CD4-positive, alpha-beta T cell (primary cell): ENCODE measurements at regions not wholly inside any gene's neighbourhood (a gene's known extent, or its start where the extent isn't known, plus 50 kb on each side); places are given as distances from the start of the nearest gene placed in this dataset.

Experiments used
- ATAC-seq: fragments of 200-7000 bp; cut with Tn5 transposase; one replicate; pipeline ENCODE4 v1.10.0; 2022; ENCODE audit warnings: mild to moderate bottlenecking; ENCODE audit not compliant: poor library complexity
- CTCF ChIA-PET: fragments of 350-600 bp; sonication (Branson Sonifier 250); formaldehyde crosslinking; loops from one replicate; lab custom pipeline; 2021; ENCODE audit warnings: antibody characterized with exemption, inconsistent platforms; lab: Charles Lee
- POLR2A ChIA-PET: fragments of 350-600 bp; sonication (Branson Sonifier 250); formaldehyde crosslinking; loops from one replicate; lab custom pipeline; 2021; ENCODE audit warnings: antibody characterized with exemption, inconsistent platforms; lab: Charles Lee
- DNase-seq, 14 experiments: peaks; one replicate each; pipeline ENCODE4 v3.0.0-alpha.2; 2013 to 2020; ENCODE audit warnings: mixed read lengths in 2 of 14
- H3K27ac ChIP-seq, 2 donors: one replicate each; pipeline versions ENCODE4 v1.5.1 to v1.7.0; 2013; ENCODE audit warnings: low read length in 2 of 2, low read depth in 1 of 2, mild to moderate bottlenecking in 1 of 2
- H3K27me3 ChIP-seq, 2 experiments: 1 replicate in 1 of 2; 2 replicates in 1 of 2; pipeline versions ENCODE4 v1.6.1 to v1.7.0; 2013; ENCODE audit warnings: low read length in 2 of 2, control low read depth in 1 of 2, mild to moderate bottlenecking in 1 of 2, moderate library complexity in 1 of 2; ENCODE audit not compliant: insufficient read depth in 2 of 2, control insufficient read depth in 1 of 2
- H3K36me3 ChIP-seq: one replicate; pipeline ENCODE4 v1.6.1; 2013; ENCODE audit warnings: low read length, control low read depth; ENCODE audit not compliant: insufficient read depth
- H3K4me1 ChIP-seq: one replicate; pipeline ENCODE4 v1.6.1; 2013; ENCODE audit warnings: low read length, control low read depth; ENCODE audit not compliant: insufficient read depth
- H3K4me3 ChIP-seq: one replicate; pipeline ENCODE4 v1.5.1; 2013; ENCODE audit warnings: mild to moderate bottlenecking, low read length, moderate library complexity
- H3K9me3 ChIP-seq, 2 experiments: 1 replicate in 1 of 2; 2 replicates in 1 of 2; pipeline versions ENCODE4 v1.6.1 to v1.7.0; 2013; ENCODE audit warnings: low read length in 2 of 2, mild to moderate bottlenecking in 2 of 2, control low read depth in 1 of 2, moderate library complexity in 1 of 2; ENCODE audit not compliant: control insufficient read depth in 1 of 2, insufficient read depth in 1 of 2
- H3K27ac Mint-ChIP-seq: one replicate; pipeline ENCODE4 v1.8.0; 2020; ENCODE audit warnings: mixed read lengths
- H3K27me3 Mint-ChIP-seq: one replicate; pipeline ENCODE4 v1.8.0; 2021; ENCODE audit warnings: mixed read lengths
- H3K36me3 Mint-ChIP-seq: one replicate; pipeline ENCODE4 v1.8.0; 2021; ENCODE audit warnings: low read depth, mixed read lengths
- H3K4me1 Mint-ChIP-seq: one replicate; pipeline ENCODE4 v1.8.0; 2021; ENCODE audit warnings: low read depth, mixed read lengths
- H3K4me3 Mint-ChIP-seq: one replicate; pipeline ENCODE4 v1.8.0; 2020; ENCODE audit warnings: mild to moderate bottlenecking, mixed read lengths
- H3K9me3 Mint-ChIP-seq: one replicate; pipeline ENCODE4 v1.8.0; 2020; ENCODE audit warnings: mixed read lengths
- intact Hi-C, 2 experiments: fragments of 100-400 bp; cut with DNase I in 1 of 2; cut with micrococcal nuclease in 1 of 2; formaldehyde crosslinking; loops; one replicate each; pipeline versions ENCODE4 v1.15.1 to v1.9.0; 2023 to 2025; cut with DNase I, micrococcal nuclease
- TF ChIP-seq, protein P1 (sequence below): fragments of 200-600 bp; IDR thresholded peaks from one replicate; pipeline ENCODE4 v1.8.0; 2022; ENCODE audit warnings: antibody characterized with exemption, mild to moderate bottlenecking

- no peak for ATAC-seq
- ChIA-PET POLR2A (no interaction called here), CTCF (no interaction called here)
- no peaks in the 10 kb centered on the region for H3K4me1 Mint-ChIP-seq
- no peak overlapping the region for H3K4me3 Mint-ChIP-seq
- no peaks in the 10 kb centered on the region for H3K9me3 ChIP-seq
- intact Hi-C loops: no loop called here
- peaks cover 7% of the 10 kb centered on the region for H3K9me3 Mint-ChIP-seq
- H3K27ac Mint-ChIP-seq: no peak overlapping the region
- H3K27me3 Mint-ChIP-seq: no peaks in the 10 kb centered on the region
- no peak for DNase-seq
- TF ChIP-seq, protein P1, sequence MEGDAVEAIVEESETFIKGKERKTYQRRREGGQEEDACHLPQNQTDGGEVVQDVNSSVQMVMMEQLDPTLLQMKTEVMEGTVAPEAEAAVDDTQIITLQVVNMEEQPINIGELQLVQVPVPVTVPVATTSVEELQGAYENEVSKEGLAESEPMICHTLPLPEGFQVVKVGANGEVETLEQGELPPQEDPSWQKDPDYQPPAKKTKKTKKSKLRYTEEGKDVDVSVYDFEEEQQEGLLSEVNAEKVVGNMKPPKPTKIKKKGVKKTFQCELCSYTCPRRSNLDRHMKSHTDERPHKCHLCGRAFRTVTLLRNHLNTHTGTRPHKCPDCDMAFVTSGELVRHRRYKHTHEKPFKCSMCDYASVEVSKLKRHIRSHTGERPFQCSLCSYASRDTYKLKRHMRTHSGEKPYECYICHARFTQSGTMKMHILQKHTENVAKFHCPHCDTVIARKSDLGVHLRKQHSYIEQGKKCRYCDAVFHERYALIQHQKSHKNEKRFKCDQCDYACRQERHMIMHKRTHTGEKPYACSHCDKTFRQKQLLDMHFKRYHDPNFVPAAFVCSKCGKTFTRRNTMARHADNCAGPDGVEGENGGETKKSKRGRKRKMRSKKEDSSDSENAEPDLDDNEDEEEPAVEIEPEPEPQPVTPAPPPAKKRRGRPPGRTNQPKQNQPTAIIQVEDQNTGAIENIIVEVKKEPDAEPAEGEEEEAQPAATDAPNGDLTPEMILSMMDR: no peak
- H3K36me3 ChIP-seq: no peaks in the 10 kb centered on the region
- H3K36me3 Mint-ChIP-seq: no peaks in the 10 kb centered on the region
- no peaks in the 10 kb centered on the region for H3K4me1 ChIP-seq
- H3K27me3 ChIP-seq: no peaks in the 10 kb centered on the region
- H3K4me3 ChIP-seq: no peak overlapping the region
- no peak overlapping the region for H3K27ac ChIP-seq
These were observed 354.8 kb downstream of the AKAIN1 start for GRCh38 chr18:4842287-4842686.

- Mint-ChIP-seq H3K4me3 (no peak overlapping the region), H3K4me1 (no peaks in the 10 kb centered on the region), H3K27me3 (no peaks in the 10 kb centered on the region), H3K36me3 (no peaks in the 10 kb centered on the region), H3K9me3 (peaks cover 7% of the 10 kb centered on the region), H3K27ac (no peak overlapping the region)
- TF ChIP-seq, protein P1: no peak
- intact Hi-C loops: no loop called here
- no peak overlapping the region for H3K27ac ChIP-seq
- H3K9me3 ChIP-seq: peaks cover 0 to 3% of the 10 kb centered on the region in 2 experiments
- H3K27me3 ChIP-seq: no peaks in the 10 kb centered on the region
- DNase-seq (no peak), ATAC-seq (no peak)
- H3K4me1 ChIP-seq: no peaks in the 10 kb centered on the region
- ChIA-PET POLR2A (no interaction called here), CTCF (interaction anchor here (0.6 kb wide), 1 partner anchor 58 kb away, joined by 3 read pairs; no protein-coding TSS in a partner anchor)
- no peak overlapping the region for H3K4me3 ChIP-seq
- H3K36me3 ChIP-seq: no peaks in the 10 kb centered on the region
These were observed 357.4 kb downstream of the AKAIN1 start for GRCh38 chr18:4839639-4840038.

DNA sequence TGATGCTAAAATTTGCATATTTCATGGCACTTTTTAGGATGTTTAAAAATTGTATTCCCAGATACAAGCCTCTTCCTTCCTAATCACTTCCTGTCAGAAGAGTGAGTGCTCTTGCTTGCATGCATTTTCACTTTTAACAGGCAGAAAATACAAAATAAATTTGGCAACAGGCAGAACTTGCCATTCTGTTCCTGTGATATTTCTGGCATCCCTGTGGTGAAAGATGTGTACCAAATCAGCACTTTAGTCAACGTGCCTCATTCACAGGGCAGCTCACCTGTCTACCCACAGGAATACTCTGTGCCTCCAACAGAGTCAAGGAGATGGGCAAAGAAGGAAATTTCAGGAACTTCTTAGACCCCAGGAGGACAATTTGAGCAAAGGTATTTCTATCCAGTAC lies 360.9 kb downstream of the AKAIN1 start:
- no peaks in the 10 kb centered on the region for H3K4me1 Mint-ChIP-seq
- no peak for DNase-seq
- no peak for ATAC-seq
- TF ChIP-seq, protein P1: no peak
- no peaks in the 10 kb centered on the region for H3K27me3 Mint-ChIP-seq
- ChIA-PET POLR2A (no interaction called here), CTCF (no interaction called here)
- no peak overlapping the region for H3K27ac Mint-ChIP-seq
- intact Hi-C loops: no loop called here
- no peak overlapping the region for H3K4me3 ChIP-seq
- no peak overlapping the region for H3K27ac ChIP-seq
- peaks cover 8% of the 10 kb centered on the region for H3K9me3 Mint-ChIP-seq
- peaks cover 0 to 10% of the 10 kb centered on the region in 2 experiments for H3K9me3 ChIP-seq
- no peaks in the 10 kb centered on the region for H3K27me3 ChIP-seq
- H3K36me3 ChIP-seq: no peaks in the 10 kb centered on the region
- no peaks in the 10 kb centered on the region for H3K4me1 ChIP-seq
- no peaks in the 10 kb centered on the region for H3K36me3 Mint-ChIP-seq
- H3K4me3 Mint-ChIP-seq: no peak overlapping the region
